ENCODE measurements at regions not wholly inside any gene's neighbourhood (a gene's known extent, or its start where the extent isn't known, plus 50 kb on each side); places are given as distances from the start of the nearest gene placed in this dataset.

GRCh38 chr1:104945406-104945805 lies 1195.7 kb downstream of the AMY1C start:
- Histone ChIP-seq H2BK5ac (ENCODE audit: low read length) (no peak overlapping the region), H3K18ac (ENCODE audit: low read length) (no peak overlapping the region), H3K36me3 (replicated peaks in 1 of 2; ENCODE audit: control insufficient read depth in 2 of 2, insufficient read depth in 2 of 2, low read length in 2 of 2) (no peaks in the 10 kb centered on the region), H2AK5ac (ENCODE audit: low read depth, low read length) (no peak overlapping the region), H3K4me1 (ENCODE audit: control insufficient read depth in 2 of 2, insufficient read depth in 1 of 2, low read depth in 1 of 2, low read length in 2 of 2) (no peaks in the 10 kb centered on the region), H2AFZ (ENCODE audit: low read length) (no peak overlapping the region), H3K23ac (ENCODE audit: low read depth, low read length, poor library complexity) (no peak overlapping the region), H3K9me3 (replicated peaks in 1 of 2; ENCODE audit: control insufficient read depth in 2 of 2, insufficient read depth in 1 of 2, low read depth in 1 of 2, low read length in 2 of 2) (no peaks in the 10 kb centered on the region), H3K9ac (ENCODE audit: low read depth, low read length, poor library complexity) (no peak overlapping the region), H4K8ac (ENCODE audit: low read depth, low read length) (no peak overlapping the region), H3K4me3 (ENCODE audit: low read length in 2 of 2) (no peak overlapping the region), H4K91ac (ENCODE audit: low read depth, low read length, poor library complexity) (no peak overlapping the region), H2BK12ac (ENCODE audit: low read length) (no peak overlapping the region), H3K27me3 (ENCODE audit: control insufficient read depth in 3 of 3, insufficient read depth in 3 of 3, low read depth in 1 of 3, low read length in 3 of 3) (no peaks in the 10 kb centered on the region), H3K4ac (ENCODE audit: low read length) (no peak overlapping the region), H3K4me2 (ENCODE audit: insufficient read depth, low read length, poor library complexity, severe bottlenecking) (no peak overlapping the region), H3K27ac (replicated peaks; ENCODE audit: low read length) (no peak overlapping the region), H2BK15ac (ENCODE audit: low read length) (no peak overlapping the region), H2BK120ac (ENCODE audit: low read depth, low read length) (no peak overlapping the region), H3K14ac (ENCODE audit: low read length) (no peak overlapping the region), H3K79me1 (ENCODE audit: low read depth, low read length) (no peaks in the 10 kb centered on the region)
- WGBS, 2 donors (ENCODE audit: extremely low coverage in 2 of 2, insufficient read length in 2 of 2, insufficient replicate concordance in 1 of 2), result no CpG with 5 or more reads among the region's 2 CpGs
- DNase-seq (ENCODE audit: low spot score), result no peak

GRCh38 chr1:104946558-104947210 lies 1197.0 kb downstream of the AMY1C start:
- Histone ChIP-seq H3K18ac (ENCODE audit: low read length) (no peak overlapping the region), H3K79me1 (ENCODE audit: low read depth, low read length) (no peaks in the 10 kb centered on the region), H3K27me3 (ENCODE audit: control insufficient read depth in 3 of 3, insufficient read depth in 3 of 3, low read depth in 1 of 3, low read length in 3 of 3) (no peaks in the 10 kb centered on the region), H3K27ac (replicated peaks; ENCODE audit: low read length) (no peak overlapping the region), H3K4me3 (ENCODE audit: low read length in 2 of 2) (no peak overlapping the region), H3K36me3 (replicated peaks in 1 of 2; ENCODE audit: control insufficient read depth in 2 of 2, insufficient read depth in 2 of 2, low read length in 2 of 2) (no peaks in the 10 kb centered on the region), H3K4me2 (ENCODE audit: insufficient read depth, low read length, poor library complexity, severe bottlenecking) (no peak overlapping the region), H2BK120ac (ENCODE audit: low read depth, low read length) (no peak overlapping the region), H3K23ac (ENCODE audit: low read depth, low read length, poor library complexity) (no peak overlapping the region), H3K9ac (ENCODE audit: low read depth, low read length, poor library complexity) (no peak overlapping the region), H2BK5ac (ENCODE audit: low read length) (no peak overlapping the region), H2AK5ac (ENCODE audit: low read depth, low read length) (no peak overlapping the region), H3K4me1 (ENCODE audit: control insufficient read depth in 2 of 2, insufficient read depth in 1 of 2, low read depth in 1 of 2, low read length in 2 of 2) (no peaks in the 10 kb centered on the region), H3K9me3 (replicated peaks in 1 of 2; ENCODE audit: control insufficient read depth in 2 of 2, insufficient read depth in 1 of 2, low read depth in 1 of 2, low read length in 2 of 2) (no peaks in the 10 kb centered on the region), H3K14ac (ENCODE audit: low read length) (no peak overlapping the region), H4K91ac (ENCODE audit: low read depth, low read length, poor library complexity) (no peak overlapping the region), H3K4ac (ENCODE audit: low read length) (no peak overlapping the region), H2AFZ (ENCODE audit: low read length) (no peak overlapping the region), H2BK12ac (ENCODE audit: low read length) (no peak overlapping the region), H2BK15ac (ENCODE audit: low read length) (no peak overlapping the region), H4K8ac (ENCODE audit: low read depth, low read length) (no peak overlapping the region)
- WGBS, 2 donors (ENCODE audit: extremely low coverage in 2 of 2, insufficient read length in 2 of 2, insufficient replicate concordance in 1 of 2), result no CpG with 5 or more reads among the region's 4 CpGs
- DNase-seq (ENCODE audit: low spot score), result no peak

GRCh38 chr1:104953555-104953954 lies 1203.9 kb downstream of the AMY1C start:
- Histone ChIP-seq H2BK15ac (ENCODE audit: low read length) (no peak overlapping the region), H3K4me2 (ENCODE audit: insufficient read depth, low read length, poor library complexity, severe bottlenecking) (no peak overlapping the region), H3K9ac (ENCODE audit: low read depth, low read length, poor library complexity) (no peak overlapping the region), H3K9me3 (replicated peaks in 1 of 2; ENCODE audit: control insufficient read depth in 2 of 2, insufficient read depth in 1 of 2, low read depth in 1 of 2, low read length in 2 of 2) (no peaks in the 10 kb centered on the region), H3K79me1 (ENCODE audit: low read depth, low read length) (no peaks in the 10 kb centered on the region), H2BK120ac (ENCODE audit: low read depth, low read length) (no peak overlapping the region), H3K18ac (ENCODE audit: low read length) (no peak overlapping the region), H2BK12ac (ENCODE audit: low read length) (no peak overlapping the region), H3K27ac (replicated peaks; ENCODE audit: low read length) (no peak overlapping the region), H2BK5ac (ENCODE audit: low read length) (no peak overlapping the region), H3K4ac (ENCODE audit: low read length) (no peak overlapping the region), H3K23ac (ENCODE audit: low read depth, low read length, poor library complexity) (no peak overlapping the region), H3K27me3 (ENCODE audit: control insufficient read depth in 3 of 3, insufficient read depth in 3 of 3, low read depth in 1 of 3, low read length in 3 of 3) (no peaks in the 10 kb centered on the region), H4K8ac (ENCODE audit: low read depth, low read length) (no peak overlapping the region), H3K4me3 (ENCODE audit: low read length in 2 of 2) (no peak overlapping the region), H2AFZ (ENCODE audit: low read length) (no peak overlapping the region), H3K14ac (ENCODE audit: low read length) (no peak overlapping the region), H2AK5ac (ENCODE audit: low read depth, low read length) (no peak overlapping the region), H3K36me3 (replicated peaks in 1 of 2; ENCODE audit: control insufficient read depth in 2 of 2, insufficient read depth in 2 of 2, low read length in 2 of 2) (no peaks in the 10 kb centered on the region), H4K91ac (ENCODE audit: low read depth, low read length, poor library complexity) (no peak overlapping the region), H3K4me1 (ENCODE audit: control insufficient read depth in 2 of 2, insufficient read depth in 1 of 2, low read depth in 1 of 2, low read length in 2 of 2) (no peaks in the 10 kb centered on the region)
- WGBS, 2 donors (ENCODE audit: extremely low coverage in 2 of 2, insufficient read length in 2 of 2, insufficient replicate concordance in 1 of 2), result no CpG with 5 or more reads among the region's 3 CpGs
- no peak for DNase-seq (ENCODE audit: low spot score)

- no peak overlapping the region for H4K8ac ChIP-seq (ENCODE audit: low read depth, low read length)
- H3K18ac ChIP-seq (ENCODE audit: low read length), result no peak overlapping the region
- no peaks in the 10 kb centered on the region for H3K36me3 ChIP-seq (replicated peaks in 1 of 2; ENCODE audit: control insufficient read depth in 2 of 2, insufficient read depth in 2 of 2, low read length in 2 of 2)
- no peak overlapping the region for H3K4ac ChIP-seq (ENCODE audit: low read length)
- H3K9me3 ChIP-seq (replicated peaks in 1 of 2; ENCODE audit: control insufficient read depth in 2 of 2, insufficient read depth in 1 of 2, low read depth in 1 of 2, low read length in 2 of 2), result no peaks in the 10 kb centered on the region
- no CpG with 5 or more reads among the region's 2 CpGs for WGBS, 2 donors (ENCODE audit: extremely low coverage in 2 of 2, insufficient read length in 2 of 2, insufficient replicate concordance in 1 of 2)
- no peak overlapping the region for H2BK15ac ChIP-seq (ENCODE audit: low read length)
- no peak overlapping the region for H4K91ac ChIP-seq (ENCODE audit: low read depth, low read length, poor library complexity)
- no peak overlapping the region for H3K4me3 ChIP-seq (ENCODE audit: low read length in 2 of 2)
- H3K79me1 ChIP-seq (ENCODE audit: low read depth, low read length), result no peaks in the 10 kb centered on the region
- no peak overlapping the region for H3K4me2 ChIP-seq (ENCODE audit: insufficient read depth, low read length, poor library complexity, severe bottlenecking)
- no peak overlapping the region for H2BK120ac ChIP-seq (ENCODE audit: low read depth, low read length)
- no peak overlapping the region for H2AK5ac ChIP-seq (ENCODE audit: low read depth, low read length)
- DNase-seq (ENCODE audit: low spot score), result no peak
- H2BK12ac ChIP-seq (ENCODE audit: low read length), result no peak overlapping the region
- H3K9ac ChIP-seq (ENCODE audit: low read depth, low read length, poor library complexity), result no peak overlapping the region
- no peak overlapping the region for H2BK5ac ChIP-seq (ENCODE audit: low read length)
- H3K14ac ChIP-seq (ENCODE audit: low read length), result no peak overlapping the region
- no peak overlapping the region for H3K23ac ChIP-seq (ENCODE audit: low read depth, low read length, poor library complexity)
- no peak overlapping the region for H3K27ac ChIP-seq (replicated peaks; ENCODE audit: low read length)
- H2AFZ ChIP-seq (ENCODE audit: low read length), result no peak overlapping the region
- no peaks in the 10 kb centered on the region for H3K27me3 ChIP-seq (ENCODE audit: control insufficient read depth in 3 of 3, insufficient read depth in 3 of 3, low read depth in 1 of 3, low read length in 3 of 3)
- no peaks in the 10 kb centered on the region for H3K4me1 ChIP-seq (ENCODE audit: control insufficient read depth in 2 of 2, insufficient read depth in 1 of 2, low read depth in 1 of 2, low read length in 2 of 2)
Observed at GRCh38 chr1:104973516-104973915, 1223.8 kb downstream of the AMY1C start.
